HG02571 (cell line): ENCODE measurements at regions not wholly inside any gene's neighbourhood (a gene's known extent, or its start where the extent isn't known, plus 50 kb on each side); places are given as distances from the start of the nearest gene placed in this dataset.
"Not testable (repeated sequence)": the region's sequence is repeated elsewhere in the genome, so short reads cannot be mapped to it uniquely, and the experiment has no call there.

Source experiments
- ATAC-seq: cut with Tn5 transposase; IDR thresholded peaks from one replicate; pipeline ENCODE4 v1.9.1; 2021; ENCODE audit warnings: mild to moderate bottlenecking, moderate library complexity; ENCODE audit not compliant: unreplicated experiment

- ATAC-seq, result not testable (repeated sequence)
Measured at GRCh38 chr3:48101301-48101650, 85.1 kb upstream of the MAP4 start.

DNA sequence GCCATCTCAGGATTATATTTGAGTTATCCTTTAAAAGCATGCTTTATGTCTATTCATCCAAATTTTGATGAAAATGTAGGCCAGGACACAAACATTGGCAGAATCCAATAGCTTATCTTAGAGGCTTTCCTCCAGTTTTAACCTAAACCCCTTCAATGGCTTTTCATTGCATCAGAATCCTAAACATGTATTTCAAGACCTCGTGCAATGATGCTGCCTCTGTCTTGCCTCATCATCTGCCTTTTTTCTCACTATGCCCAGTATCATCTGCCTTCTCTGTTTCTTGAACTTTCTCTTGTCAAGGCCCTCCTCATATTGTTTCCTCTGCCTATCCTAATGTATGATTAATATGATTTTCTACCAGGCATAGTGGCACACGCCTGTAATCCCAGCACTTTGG is 76.1 kb upstream of the MAP4 start:
- no peak for ATAC-seq

- no peak for ATAC-seq
Measured at GRCh38 chr3:48090166-48090939, 74.1 kb upstream of the MAP4 start.

DNA sequence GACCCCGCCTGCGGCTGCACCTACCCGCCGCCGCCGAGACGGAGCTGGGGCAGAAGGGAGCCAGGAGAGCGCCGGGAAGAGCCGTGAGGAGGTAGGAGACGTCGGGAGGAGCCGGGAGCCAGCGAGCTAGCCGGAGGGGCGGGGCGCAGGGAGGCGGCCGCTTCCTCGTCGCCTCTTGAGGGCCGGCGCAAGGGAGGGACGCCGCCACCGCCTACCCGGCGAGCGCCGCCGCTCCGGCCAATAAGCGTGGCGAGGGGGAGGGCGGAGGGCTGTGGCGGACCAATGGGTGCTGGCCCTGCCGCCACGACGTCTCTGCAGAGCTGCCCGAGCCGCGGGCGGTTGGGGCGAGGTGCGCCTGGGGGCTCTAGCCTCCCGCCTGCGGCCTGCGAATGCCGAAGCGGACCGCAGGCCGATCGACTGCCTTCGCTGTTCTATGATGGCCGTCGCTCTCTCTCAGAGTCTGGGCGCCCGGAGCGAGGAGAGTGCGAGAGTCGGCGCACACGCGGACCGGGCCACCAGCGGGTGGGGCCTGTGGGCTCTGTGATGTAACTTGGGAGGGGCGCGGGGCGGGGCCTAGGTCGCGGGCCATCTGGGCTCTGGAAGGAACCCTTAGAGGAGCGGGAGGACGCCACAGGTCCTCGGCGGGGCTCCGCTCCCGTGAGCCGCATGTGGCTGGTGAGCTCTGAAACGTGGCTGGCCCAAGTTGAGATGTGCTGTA is 72.7 kb upstream of the MAP4 start:
- peak; percentile 93 for ATAC-seq

- ATAC-seq, result peak; percentile 19
Measured at GRCh38 chr3:48088056-48088748, 72.0 kb upstream of the MAP4 start.

GRCh38 chr3:48086705-48087104 is 70.5 kb upstream of the MAP4 start:
- ATAC-seq, result no peak

GRCh38 chr3:48084929-48085328 is 68.7 kb upstream of the MAP4 start:
- no peak for ATAC-seq

GRCh38 chr3:48084170-48084569 is 68.0 kb upstream of the MAP4 start:
- ATAC-seq, result no peak

DNA sequence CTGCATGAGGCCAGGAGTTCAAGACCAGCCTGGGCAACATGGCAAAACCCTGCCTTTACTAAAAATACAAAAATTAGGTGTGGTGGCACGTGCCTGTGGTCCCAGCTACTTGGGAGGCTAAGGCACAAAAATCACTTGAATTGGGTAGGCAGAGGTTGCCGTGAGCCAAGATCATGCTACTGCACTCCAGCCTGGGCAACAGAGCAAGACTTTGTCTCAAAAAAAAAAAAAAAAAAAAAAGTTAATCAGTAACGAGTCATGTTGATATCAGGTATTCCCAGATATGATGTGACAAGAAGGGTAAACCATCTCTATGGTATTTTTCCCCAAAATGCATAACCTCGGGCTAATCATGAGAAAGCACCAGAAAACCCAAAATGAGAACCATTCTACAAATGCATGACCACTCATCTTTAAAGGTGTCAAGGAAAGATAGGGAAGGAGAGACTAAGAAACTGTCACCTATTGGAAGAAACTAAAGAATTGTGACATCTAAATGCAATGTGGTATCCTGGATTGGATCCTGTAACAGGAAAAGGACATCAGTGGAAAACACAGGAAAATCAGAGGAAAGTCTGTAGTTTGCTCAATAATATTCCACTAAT is 66.5 kb upstream of the MAP4 start:
- no peak for ATAC-seq

DNA sequence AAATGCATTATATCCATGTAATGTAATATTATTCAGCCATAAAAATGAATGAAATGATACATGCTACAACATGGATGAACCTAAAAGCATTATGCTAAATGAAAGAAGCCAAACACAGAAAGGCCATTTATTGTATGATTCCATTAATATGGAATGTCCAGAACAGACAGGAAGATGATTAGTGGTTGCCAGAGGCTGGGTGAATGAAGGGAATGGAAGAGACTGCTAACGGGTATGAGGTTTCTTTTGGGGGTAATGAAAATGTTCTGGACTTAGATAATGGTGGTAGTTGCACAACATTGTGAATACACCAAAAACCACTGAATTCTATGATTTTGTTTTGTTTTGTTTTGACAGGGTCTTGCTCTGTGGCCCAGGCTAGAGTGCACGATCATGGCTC is 61.6 kb upstream of the MAP4 start:
- ATAC-seq, result no peak

DNA sequence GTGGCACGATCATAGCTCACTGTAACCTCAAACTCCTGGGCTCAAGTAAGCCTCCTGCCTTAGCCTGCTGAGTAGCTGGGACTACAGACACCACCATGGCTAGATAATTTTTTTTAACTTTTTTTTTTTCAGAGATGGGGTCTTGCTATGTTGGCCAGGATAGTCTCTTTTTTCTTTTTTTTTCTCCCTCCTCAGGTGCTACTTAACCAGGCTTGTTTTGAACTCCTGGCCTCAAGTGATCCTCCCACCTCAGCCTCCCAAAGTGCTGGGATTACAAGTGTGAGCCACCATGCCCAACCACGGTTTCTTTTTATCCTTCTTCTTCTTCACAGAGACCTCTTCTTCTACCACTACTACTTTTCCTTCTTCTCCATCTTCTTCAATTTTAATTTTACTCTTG is 53.8 kb upstream of the MAP4 start:
- no peak for ATAC-seq

DNA sequence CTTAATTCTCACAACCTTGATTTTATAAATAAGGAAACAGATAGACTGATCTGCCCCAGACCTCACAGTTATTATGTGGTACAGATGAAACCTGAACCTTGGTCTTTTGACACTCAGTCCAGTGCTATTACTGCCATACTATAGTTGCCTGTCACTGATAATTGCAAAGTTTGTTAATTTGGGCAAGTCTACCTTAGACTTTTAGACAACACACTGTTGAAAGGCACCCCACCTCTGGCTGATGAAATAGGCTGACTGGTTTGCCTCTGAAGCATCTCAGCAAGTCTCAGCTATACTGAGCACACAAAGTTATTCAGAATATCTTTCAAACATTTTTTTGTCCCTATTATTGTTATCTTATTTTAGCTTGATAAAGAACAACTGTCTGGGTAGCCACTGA is 53.1 kb upstream of the MAP4 start:
- no peak for ATAC-seq

- no peak for ATAC-seq
Measured at GRCh38 chr3:48068886-48069285, 52.7 kb upstream of the MAP4 start.

DNA sequence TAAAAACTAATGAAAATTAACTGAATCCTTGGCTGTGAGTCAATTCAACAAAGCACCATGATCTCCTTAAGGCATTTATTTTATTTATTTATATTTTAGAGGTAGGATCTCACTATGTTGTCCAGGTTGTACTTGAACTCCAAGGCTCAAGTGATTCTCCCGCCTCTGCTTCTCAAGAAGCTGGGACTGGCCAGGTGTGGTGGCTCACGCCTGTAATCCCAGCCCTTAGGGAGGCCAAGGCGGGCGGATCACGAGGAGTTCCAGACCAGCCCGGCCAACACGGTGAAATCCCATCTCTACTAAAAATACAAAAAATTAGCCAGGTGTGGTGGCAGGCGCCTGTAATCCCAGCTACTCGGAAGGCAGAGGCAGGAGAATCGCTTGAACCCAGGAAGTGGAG is 52.1 kb upstream of the MAP4 start:
- not testable (repeated sequence) for ATAC-seq

DNA sequence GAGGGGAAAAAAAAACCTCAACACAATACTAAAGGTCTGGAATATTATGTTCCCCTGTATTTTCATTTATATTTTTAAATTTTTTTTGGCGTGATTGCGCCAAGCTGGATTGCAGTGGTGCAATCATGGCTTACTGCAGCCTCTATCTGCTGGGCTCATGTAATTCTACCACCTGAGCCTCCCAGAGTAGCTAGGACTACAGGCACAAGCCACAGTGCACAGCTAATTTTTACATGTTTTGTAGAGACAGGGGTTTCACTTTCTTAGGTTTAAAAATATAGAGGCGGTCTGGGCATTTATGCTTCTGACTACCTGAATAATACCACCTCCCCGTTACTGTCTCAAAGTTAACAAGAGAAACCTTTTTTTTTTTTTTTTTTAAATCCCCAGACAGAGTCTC is 51.1 kb upstream of the MAP4 start:
- ATAC-seq, result no peak
